NCI-H748 (cell line): ENCODE measurements at regions not wholly inside any gene's neighbourhood (a gene's known extent, or its start where the extent isn't known, plus 50 kb on each side); places are given as distances from the start of the nearest gene placed in this dataset.
"Not testable (repeated sequence)": the region's sequence is repeated elsewhere in the genome, so short reads cannot be mapped to it uniquely, and the experiment has no call there.

Experiments
- DNase-seq: peaks from one replicate; lab custom pipeline; 2025; ENCODE audit not compliant: unreplicated experiment; lab: John Stamatoyannopoulos, UW

DNA sequence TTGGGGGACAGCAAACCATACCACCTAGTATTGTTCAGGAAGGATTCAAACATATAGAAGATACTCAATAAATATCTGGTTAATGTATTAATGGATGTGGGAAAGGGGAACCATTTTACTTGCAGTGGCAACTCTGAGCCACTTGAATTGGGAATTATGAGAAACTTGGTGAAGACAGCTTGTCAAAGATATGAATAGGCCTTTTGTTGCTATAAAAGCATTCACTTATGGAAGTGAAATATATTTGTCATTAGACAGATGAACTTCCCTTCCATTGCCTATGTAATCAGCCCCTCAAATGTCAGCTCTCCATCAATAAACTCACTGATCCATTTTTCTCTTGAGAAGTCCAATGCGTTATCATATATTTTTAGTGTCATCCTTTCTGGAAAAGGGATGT lies 56.1 kb downstream of the GPR85 start:
- DNase-seq = no peak

DNA sequence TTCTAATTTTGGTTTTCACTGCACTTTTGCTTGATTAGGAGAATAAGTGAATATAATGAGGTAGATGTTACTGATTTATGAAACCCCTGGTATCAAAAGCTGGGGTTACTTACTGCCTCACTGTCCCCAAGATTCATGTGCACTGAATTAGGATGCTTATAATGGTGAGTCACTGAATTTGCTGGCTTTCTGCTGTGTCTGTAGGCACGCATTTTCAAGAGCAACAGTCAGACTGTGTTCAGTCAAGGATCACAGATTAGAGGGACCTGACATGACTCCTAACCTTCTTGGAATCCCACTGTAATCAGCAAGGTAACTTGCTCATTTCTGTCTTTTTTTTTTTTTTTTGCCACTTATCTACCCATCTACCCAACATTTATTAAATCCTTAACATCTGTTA lies 59.7 kb downstream of the GPR85 start:
- no peak for DNase-seq

DNA sequence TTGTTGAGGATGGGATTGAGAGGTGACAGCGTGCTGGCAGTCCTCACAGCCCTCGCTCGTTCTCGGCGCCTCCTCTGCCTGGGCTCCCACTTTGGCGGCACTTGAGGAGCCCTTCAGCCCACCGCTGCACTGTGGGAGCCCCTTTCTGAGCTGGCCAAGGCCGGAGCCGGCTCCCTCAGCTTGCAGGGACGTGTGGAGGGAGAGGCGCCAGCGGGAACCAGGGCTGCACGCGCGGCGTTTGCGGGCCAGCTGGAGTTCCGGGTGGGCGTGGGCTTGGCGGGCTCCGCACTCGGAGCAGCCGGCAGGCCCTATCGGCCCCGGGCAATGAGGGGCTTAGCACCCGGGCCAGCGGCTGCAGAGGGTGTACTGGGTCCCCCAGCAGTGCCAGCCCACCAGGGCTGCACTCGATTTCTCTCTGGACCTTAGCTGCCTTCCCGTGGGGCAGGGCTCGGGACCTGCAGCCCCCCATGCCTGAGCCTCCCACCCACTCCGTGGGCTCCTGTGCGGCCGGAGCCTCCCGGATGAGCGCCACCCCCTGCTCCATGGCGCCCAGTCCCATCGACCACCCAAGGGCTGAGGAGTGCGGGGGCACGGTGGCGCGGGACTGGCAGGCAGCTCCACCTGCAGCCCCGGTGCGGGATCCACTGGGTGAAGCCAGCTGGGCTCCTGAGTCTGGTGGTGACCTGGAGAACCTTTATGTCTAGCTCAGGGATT lies 69.3 kb downstream of the GPR85 start:
- not testable (repeated sequence) for DNase-seq

DNA sequence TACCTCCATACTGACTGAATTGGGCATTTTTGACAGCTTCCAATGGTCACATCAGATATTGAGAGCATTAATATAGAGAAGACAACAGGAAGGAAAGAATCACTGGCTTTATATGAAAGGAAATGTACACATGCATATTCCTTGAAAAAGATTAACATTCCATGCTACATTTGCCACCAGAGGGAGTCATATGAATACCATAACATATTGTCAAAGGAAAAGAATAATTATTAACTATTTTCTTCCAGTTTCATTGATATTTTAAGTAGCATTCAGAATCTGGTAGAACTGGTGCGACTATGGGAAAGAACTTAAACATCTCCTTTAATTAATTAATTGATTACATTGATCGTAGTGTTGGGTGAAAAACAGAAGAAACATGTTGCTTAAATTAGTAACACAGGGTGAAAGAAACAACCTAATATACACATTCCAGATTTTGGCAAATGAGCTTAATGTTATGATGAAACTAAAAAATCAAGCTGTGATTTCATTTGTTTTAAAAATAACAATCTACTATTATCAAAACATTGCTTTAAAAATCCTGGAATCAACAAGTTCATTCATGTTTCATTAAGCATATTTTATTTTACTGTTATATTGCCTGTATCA lies 71.5 kb downstream of the GPR85 start:
- peak; percentile 47 for DNase-seq

DNA sequence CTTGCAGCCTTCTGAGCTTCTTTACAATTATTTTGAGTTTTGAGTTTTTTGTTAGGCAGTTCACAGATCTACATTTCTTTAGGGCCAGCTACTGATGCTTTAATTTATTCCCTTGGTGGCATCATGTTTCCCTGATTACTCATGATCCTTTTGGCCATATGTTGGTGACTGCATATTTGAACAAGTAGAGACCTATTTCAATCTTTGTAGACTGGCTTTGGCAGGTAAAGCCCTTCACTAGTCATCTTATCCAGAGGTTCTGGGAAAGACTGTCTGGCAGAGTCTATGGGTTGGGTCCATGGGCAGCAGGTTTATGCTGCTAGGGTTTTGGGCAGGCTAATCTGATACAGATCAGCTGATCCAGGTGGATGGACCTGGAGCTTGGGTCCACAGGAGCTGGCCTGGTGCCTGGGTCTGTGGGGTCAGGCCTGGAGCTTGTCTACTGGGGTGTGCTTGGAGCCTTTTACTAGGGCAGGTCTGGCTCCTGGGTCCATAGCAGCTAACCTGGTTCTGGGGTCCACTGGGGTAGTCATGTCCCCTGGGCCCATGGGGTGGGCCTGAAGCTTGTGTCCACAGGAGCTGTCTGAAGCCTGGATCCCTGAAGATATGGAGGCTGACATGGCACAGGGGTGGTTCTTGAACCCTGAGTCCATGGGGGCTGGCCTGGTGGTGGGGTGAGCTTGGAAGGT lies 72.7 kb downstream of the GPR85 start:
- no peak for DNase-seq

DNA sequence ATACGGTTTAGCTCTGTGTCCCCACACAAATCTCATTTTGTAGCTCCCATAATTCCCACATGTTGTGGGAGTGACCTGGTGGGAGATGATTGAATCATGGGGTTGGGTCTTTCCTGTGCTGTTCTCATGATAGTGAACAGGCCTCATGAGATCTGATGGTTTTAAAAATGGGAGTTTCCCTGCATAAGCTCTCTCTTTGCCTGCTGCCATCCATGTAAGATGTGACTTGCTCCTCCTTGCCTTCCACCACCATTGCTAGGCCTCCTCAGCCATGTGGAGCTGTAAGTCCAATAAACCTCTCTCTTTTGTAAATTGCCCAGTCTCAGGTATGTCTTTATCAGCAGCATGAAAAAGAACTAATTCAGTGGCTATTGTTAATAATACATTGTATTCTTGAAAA lies 73.8 kb downstream of the GPR85 start:
- not testable (repeated sequence) for DNase-seq

DNA sequence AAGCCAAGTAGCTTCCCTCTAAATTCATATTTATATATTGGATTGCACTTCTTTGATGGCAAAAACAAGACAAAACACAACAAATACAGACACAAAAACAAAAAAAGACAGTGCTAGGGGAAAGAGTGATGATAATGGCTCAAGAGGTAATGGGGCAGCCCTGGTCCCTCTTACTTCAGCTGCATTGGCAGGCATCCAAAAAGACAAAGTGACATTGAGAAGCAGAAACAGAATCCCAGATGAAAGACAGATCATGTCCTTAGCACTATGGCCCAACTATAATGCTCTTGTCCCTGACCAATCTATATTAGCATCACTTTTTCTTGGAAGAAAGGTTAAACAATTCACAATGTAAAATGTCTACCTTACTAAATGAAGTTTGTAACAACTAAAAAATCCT lies 76.2 kb downstream of the GPR85 start:
- peak; percentile 22 for DNase-seq

DNA sequence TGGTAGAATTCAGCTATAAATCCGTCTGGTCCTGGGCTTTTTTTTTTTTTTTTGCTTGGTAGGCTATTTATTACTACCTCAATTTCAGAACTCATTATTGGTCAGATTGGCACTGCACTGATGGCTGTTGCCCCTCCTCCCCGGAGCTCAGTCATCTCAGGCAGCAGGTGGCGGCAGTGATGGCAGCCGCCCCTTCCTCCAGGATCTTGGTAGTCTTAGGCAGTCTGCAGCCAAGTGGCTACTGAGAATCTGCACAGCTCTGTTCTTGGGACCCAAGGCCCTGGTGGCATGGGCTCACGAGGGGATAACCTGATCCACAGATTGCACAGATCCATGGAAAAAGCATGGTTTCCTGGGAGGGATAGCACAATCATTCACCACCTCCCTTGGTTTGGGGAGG lies 77.9 kb downstream of the GPR85 start:
- no peak for DNase-seq

DNA sequence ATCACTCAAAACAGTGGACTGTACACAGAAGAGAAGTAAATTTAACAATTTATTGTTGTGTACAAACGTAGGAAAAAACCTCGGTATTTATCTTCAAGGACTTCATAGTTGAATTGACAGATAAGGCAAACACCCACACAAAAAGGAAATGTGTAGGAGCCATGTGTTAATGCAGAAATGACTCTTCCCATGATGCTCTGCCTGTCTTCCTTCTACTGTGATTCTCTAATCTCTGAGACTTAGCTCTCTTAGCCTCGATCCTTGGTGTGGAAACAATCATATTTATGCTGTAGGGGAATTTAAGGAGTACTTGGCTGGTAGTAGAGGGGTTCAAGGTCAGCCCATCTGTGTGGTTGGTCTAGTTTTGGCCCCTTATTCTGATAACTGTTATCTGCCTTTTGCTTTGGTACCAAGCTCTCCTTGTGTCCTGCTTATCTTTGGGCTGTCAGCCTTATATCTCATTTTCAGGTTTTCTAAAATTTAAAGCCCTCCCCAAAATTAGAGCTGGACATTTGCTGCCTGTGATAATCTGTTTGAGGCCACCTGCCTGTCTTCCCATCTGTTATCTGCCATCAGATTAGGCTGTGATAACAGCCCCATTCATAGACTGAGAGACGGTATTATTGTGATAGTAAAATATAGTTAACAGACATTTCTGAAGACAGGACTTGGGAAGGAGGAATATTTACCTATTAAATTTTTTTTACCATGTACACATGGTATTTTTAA lies 81.7 kb downstream of the GPR85 start:
- DNase-seq = no peak

DNA sequence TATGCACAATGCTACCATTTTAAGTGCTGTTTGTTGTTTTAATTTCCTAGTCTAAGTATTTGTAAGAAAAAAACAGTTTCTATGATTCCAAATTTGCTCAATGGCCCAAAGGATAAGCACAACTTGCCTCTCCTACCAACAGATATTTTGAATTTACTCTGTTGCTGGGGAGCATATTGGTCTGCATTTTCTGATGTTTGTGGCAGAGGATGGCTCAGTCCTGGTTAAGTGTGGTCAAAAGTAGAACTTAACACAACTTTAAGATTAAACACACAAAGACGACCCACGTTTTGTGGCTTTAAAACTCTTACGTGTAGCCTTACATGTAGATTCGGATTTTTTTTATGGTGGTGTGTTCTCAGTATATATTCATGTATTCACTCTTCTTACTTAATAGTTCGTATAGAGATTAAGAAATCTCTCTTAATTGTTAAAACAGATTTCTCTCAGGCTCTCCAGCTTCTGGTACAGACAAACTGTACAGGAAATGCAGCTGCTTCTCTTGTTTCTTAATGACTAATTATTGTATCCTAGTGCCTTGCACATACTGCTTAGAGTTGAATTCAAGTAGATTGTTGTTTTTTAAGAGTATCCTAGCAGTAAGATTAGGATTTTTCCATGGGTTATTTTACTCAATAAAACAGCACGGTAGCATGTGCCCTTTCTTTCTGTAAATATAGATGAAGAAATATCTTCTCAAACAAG lies 86.2 kb downstream of the GPR85 start:
- no peak for DNase-seq

DNA sequence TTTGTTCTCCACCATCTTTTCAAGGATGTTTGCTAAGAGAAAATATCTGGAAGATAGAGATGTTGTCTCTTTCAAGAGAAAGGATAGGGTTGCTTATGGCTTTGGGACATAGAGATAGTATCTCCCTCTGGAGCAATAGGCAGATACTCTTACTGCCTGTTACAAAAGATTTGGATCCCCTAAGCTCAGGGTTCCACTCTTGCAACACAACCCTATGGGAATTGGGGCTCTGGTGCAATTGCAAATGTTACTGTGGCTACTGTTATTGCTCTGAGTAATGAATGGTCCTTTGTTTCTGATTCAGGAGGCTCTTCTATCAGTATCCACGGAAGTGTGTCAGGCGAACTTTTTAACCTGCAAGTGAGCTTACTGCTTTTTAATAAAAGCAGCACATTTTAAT lies 88.8 kb downstream of the GPR85 start:
- DNase-seq = no peak

DNA sequence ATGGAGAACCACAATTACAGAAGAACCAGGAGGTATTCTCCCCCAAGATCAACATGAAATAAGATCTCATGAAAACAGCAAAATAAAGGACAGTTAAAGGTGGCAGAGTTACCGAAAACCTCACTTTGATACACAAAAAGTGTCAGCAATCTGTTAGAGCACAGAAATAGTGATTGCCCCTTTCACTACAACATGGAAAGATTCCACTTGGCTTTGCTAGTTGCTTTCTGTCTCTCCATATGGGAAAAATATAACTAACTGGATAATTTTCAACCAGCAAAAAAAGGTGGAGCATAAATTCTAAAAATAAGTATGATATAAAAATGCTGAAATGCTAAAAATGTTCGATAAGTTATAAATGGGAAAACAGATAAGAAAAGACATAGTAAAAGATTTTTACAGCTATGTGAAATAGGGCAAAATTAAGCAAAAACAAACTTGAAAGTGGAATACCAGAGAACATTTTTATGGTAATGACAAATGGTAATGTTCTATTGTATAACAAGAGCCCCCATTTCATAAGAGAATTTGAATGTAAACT lies 90.2 kb downstream of the GPR85 start:
- no peak for DNase-seq

DNA sequence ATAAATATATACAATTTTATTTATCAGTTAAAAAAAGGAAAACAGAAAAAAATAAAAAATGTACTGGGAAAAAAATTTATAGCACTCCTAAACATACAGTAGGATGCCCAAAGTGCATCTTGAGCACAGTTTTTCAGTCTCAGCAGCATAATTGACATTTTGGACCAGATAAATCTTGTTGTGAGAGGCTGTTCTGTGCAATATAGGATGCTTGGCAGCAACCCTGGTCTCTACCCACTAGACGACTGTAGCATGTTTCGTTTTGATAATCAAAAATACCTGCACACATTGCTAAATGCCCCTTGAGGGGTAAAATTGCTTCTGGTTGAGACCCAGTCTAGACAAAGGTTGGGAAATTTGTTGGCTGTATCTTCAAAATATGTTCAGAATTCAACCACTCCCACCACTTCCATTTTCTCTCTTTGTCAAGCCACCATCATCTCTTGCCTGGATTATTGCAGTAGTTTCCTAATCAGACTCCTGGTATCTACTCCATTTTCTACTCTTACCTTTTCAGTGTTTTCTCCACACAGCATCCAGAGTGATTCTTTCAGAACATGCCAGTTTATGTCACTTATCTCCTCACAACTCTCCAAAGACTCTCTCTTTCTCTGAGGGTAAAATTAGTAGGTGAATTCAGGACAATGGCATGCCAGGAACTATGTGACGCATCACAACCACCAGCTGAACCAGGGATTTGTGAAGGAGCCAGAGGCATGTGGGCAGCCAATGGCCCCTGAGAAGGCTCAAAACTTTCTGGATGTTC lies 91.4 kb downstream of the GPR85 start:
- no peak for DNase-seq

DNA sequence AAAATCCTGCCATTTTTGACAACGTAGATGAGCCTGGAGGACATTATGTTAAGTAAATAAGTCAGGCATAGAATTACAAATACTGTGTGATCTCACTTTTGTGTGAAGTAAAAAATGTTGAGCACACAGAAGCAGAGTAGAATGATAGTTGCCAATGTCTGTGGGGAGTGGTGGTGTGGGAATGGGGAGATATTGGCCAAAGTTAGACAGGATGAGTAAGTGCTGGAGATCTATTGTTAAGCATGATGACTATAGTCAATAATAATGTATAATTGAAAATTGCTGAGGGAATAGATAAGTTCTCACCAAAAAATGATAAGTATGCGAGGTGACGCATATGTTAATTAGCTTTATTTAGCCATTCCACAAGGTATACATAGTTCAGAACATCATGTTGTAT lies 92.0 kb downstream of the GPR85 start:
- DNase-seq = no peak

DNA sequence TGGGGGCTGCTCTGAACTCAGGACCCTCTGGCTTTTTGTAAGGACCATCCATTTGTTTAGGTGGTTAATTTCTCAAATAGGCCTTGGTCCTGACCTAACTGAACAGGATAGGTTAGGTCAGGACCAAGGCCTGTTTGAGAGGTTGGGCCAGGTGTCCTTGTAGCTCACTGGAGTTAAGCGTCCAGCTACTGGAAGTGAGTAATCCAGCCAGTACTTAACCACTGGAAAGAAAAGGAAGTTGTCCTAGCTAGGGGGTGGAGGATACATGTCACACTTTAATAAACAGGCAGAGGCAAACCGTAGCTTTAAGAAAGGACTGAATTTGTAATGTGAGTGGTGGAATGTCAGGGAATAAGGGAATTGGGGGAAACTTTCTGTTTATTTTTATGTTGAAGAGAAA lies 96.0 kb downstream of the GPR85 start:
- DNase-seq = no peak

DNA sequence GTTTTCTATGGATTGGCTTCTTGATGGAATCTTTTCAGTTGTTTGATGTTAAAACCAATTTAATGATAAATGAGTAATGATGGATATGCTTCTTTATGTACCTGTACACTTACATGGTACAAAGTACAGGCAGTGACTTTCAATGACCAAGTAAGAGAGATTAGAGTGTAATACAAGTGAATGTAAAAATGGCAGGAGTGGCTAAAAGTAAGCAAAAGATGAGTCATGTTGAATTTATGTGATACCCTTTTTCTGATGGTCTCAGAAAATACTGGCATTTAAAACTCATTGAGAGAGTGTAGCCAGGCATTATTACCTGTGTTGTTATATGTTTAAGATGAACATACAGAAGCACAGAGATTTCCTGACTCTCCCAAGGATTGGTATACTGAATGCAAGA lies 97.1 kb downstream of the GPR85 start:
- no peak for DNase-seq

DNA sequence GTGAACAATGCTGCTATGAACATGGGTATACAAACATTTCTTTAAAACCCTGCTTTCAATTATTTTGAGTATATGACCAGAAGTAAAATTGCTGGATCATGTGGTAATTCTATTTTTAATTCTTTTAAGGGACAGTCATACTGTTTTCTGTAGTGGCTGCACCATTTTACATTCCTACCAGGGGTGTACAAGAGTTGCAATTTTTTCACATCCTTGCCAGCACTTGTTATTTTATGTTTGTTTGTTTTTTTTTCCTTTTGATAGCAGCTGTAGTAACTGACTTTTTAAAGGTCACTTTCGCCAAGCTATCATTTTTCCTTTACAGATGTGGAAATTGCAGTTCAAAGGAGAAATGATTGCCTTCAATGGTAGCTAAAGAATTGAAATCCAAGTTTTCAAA lies 99.5 kb downstream of the GPR85 start:
- DNase-seq = no peak

DNA sequence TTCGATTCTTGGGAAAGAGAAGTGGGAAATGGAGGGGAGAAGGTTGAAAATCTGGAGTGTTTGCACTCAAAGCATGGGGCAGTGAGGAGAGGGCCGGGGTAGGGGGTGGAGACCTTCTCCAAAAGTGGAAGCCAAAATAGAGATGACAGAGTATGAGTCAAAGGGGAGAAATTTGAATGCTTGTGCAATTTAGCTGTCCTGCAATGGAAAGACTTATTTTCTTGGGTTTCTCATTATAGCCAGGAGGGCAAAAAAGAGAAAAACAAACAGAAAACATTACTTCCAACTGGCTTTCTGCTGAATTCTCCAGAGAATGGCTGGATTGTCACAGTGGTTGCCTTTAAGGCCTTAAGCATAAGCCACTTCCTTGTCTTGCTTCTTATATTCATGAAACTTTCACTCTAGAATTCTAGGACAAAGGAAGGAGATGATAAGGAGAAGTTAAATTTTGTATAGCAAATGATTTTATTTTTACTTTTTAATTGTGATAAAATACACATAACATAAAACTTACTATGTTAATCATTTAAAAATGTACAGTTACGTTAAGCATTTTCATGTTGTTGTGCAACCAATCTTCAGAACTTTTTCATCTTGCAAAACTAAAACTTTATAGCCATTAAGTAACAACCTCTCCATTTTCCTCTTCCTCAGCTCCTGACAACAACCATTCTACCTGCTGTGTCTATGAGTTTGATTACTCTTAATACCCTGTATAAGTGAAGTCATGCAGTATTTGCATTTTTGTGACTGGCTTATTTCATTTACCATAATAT lies 100.2 kb downstream of the GPR85 start:
- DNase-seq = no peak

DNA sequence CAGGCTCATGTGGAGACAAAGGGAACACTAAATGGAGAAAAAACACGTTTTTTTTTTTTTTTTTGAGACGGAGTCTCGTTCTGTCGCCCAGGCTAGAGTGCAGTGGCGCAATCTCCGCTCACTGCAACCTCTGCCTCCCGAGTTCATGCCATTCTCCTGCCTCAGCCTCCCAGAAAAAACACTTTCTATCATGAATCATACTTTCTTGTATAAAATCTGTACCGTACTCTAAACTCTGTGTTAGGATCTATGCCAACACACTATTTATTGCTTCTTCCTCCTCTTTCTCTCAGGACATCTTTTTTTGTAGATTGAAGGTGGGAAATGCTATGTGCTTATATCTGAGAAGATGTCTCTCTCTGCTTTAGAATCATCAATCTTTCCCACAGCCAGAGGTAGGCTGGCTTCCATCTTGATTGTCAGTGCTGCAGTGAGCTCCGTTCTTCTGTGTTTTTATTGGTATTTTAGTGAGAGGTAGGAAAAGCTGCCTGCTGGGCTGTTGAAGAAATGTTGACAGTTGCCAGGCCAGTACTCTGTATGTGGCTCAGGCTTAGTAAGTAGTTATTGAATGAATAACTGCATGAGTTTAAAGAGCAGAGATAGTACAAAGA lies 101.1 kb downstream of the GPR85 start:
- DNase-seq = peak; percentile 9
